Mucosa of rectum (tissue), 2 donors: ENCODE measurements at regions not wholly inside any gene's neighbourhood (a gene's known extent, or its start where the extent isn't known, plus 50 kb on each side); places are given as distances from the start of the nearest gene placed in this dataset.
"Not testable (repeated sequence)": the region's sequence is repeated elsewhere in the genome, so short reads cannot be mapped to it uniquely, and the experiment has no call there.

Source experiments
- H3K27ac ChIP-seq, 2 donors: one replicate each; pipeline ENCODE4 v1.7.0; 2013; ENCODE audit warnings: inconsistent platforms in 2 of 2, low read depth in 2 of 2, low read length in 2 of 2
- H3K27me3 ChIP-seq, 2 donors: one replicate each; pipeline ENCODE4 v1.7.0; 2013; ENCODE audit warnings: low read length in 2 of 2; ENCODE audit not compliant: control insufficient read depth in 2 of 2, insufficient read depth in 2 of 2
- H3K36me3 ChIP-seq, 2 donors: one replicate each; pipeline ENCODE4 v1.7.0; 2013; ENCODE audit warnings: low read length in 2 of 2; ENCODE audit not compliant: control insufficient read depth in 2 of 2, insufficient read depth in 2 of 2
- H3K4me1 ChIP-seq, 2 donors: one replicate each; pipeline ENCODE4 v1.7.0; 2013; ENCODE audit warnings: low read length in 2 of 2, mild to moderate bottlenecking in 1 of 2; ENCODE audit not compliant: control insufficient read depth in 2 of 2, insufficient read depth in 2 of 2
- H3K4me3 ChIP-seq, 2 donors: one replicate each; pipeline ENCODE4 v1.7.0; 2013; ENCODE audit warnings: low read length in 2 of 2
- H3K9ac ChIP-seq, 2 donors: one replicate each; pipeline ENCODE4 v1.7.0; 2013; ENCODE audit warnings: low read length in 2 of 2, low read depth in 1 of 2, mild to moderate bottlenecking in 1 of 2
- H3K9me3 ChIP-seq, 2 donors: one replicate each; pipeline ENCODE4 v1.7.0; 2013; ENCODE audit warnings: low read length in 2 of 2; ENCODE audit not compliant: control insufficient read depth in 2 of 2
- donor health status: healthy.
- donor health status: Normal muscosa, but diverticular disease.

DNA sequence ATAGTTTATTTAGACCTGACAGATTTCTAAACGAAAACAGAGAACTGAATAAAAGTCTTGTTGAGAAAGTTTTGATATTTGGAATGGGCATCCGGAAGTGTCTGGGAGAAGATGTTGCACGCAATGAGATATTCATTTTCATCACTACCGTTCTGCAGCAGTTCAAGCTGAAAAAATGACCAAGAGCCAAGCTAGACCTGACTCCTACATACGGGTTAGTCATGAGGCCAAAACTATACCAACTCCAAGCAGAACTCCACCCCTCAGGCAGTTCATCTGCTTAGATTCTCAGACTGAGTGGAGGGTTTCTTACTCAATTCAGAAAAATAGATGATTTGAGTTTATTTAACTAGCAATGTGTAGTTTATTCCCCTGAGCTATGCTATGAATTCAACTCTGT lies 95.4 kb upstream of the ANXA1 start:
- no peak overlapping the region for H3K4me3 ChIP-seq
- H3K27ac ChIP-seq: no peak overlapping the region
- no peaks in the 10 kb centered on the region for H3K4me1 ChIP-seq
- no peak overlapping the region for H3K9ac ChIP-seq
- no peaks in the 10 kb centered on the region for H3K27me3 ChIP-seq
- H3K9me3 ChIP-seq: no peaks in the 10 kb centered on the region
- H3K36me3 ChIP-seq: no peaks in the 10 kb centered on the region

DNA sequence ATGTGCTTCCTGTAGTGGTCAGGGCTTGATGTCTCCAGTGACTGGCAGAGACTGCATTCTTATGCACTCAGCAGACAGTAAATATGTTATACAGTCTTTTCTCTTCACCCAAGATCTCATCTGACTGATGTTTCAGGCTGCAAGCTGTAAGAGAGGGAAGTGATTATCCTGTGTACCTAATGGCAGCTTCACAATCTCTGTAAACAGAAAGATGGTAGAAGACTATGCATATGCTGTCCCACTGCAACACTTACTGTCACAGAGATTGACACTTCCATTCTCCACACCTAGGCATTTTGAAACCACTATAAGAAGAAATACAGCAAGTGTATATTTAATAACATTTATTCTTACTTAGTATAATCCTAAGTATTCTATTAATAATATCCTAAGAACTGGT lies 97.6 kb upstream of the ANXA1 start:
- Histone ChIP-seq H3K9ac (no peak overlapping the region), H3K4me3 (no peak overlapping the region), H3K36me3 (no peaks in the 10 kb centered on the region), H3K27ac (no peak overlapping the region), H3K9me3 (no peaks in the 10 kb centered on the region), H3K27me3 (no peaks in the 10 kb centered on the region), H3K4me1 (no peaks in the 10 kb centered on the region)

DNA sequence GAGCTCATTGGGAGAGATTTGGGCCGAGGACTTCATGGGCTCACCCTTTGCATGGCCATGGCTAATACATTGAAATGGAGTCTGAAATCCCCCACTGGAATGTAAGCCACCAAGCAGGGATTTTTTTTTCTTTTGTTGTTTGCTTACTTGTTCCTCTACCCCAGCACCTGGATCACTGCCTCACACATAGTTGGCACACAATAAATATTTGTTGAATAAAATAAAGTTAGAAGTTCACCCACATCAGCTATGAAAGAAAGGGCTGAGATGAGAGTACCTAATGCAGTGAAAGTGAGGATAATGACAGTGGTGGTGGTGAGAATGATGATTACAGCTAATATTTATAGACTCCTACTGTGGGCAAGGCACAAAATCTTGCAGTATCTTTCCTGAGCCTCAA lies 98.1 kb upstream of the ANXA1 start:
- Histone ChIP-seq H3K27me3 (no peaks in the 10 kb centered on the region), H3K4me3 (no peak overlapping the region), H3K36me3 (no peaks in the 10 kb centered on the region), H3K9me3 (no peaks in the 10 kb centered on the region), H3K4me1 (no peaks in the 10 kb centered on the region), H3K9ac (no peak overlapping the region), H3K27ac (no peak overlapping the region)

DNA sequence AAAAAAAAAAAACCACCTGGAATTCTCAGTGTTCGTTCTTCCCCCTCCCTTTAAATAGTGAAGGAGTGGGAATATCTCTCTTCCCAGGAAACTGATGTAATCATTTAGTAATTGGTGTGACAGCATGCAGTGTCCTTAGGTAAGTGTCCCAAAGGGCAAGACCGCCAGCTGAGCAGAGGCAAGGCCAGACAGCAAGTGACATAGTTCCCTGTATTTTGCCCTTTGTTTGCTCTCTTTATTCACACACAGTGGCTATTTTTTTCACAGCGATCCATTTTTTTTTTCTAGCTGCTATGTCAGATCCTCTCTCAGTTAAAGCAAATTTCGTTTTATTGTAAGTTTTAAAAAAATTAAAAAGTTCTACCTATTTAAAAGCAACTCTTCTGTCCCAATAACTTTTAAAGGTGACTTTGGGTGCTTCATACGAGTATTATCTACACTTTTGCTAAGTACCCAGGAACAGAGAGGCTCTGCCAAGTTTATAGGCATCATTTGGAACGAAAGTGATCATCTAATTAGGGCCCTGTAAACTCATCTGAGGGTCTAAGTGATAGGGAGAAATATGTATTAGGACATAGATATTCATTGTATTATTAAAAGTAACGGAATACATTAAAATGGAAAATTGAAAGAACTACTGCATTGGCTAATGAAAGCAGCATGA lies 98.2 kb upstream of the ALDH1A1 start:
- Histone ChIP-seq H3K4me1 (no peaks in the 10 kb centered on the region), H3K4me3 (no peak overlapping the region), H3K36me3 (no peaks in the 10 kb centered on the region), H3K27me3 (no peaks in the 10 kb centered on the region), H3K9ac (no peak overlapping the region), H3K9me3 (no peaks in the 10 kb centered on the region), H3K27ac (no peak overlapping the region)

DNA sequence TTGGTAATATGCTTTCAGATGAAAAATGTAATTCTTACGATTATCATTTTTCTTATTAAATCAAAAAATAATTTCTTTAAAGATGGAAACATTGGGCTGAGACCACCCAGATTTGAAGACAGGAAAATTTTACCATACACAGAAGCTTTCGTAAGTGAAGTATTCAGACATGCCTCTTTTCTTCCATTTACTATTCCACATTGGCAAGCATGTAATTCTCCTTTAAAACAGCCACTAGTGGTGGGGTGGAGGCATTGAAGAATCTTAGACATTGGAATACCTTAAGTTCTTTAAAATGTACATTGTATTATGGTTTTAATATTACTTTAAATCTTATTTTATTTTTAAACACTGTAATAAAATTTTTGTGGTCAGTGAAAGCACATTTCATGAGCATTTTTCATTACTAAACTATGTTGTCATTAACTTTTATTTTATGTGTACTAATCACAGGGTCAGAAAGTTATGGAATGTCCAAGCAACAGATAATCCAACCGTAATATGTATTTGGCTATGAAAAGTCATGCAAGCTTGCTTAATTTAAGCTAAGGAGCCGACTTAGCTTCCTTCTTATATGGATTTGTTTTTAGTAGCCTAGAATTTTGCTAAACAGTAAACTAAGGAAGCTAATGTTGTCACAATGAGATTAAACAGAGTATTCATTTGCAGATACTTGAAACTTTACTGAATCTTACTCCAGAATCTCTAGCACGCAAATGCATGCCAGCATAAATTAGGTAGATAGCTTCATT lies 97.4 kb upstream of the ALDH1A1 start:
- Histone ChIP-seq H3K27me3 (no peaks in the 10 kb centered on the region), H3K9me3 (no peaks in the 10 kb centered on the region), H3K4me3 (no peak overlapping the region), H3K36me3 (no peaks in the 10 kb centered on the region), H3K27ac (no peak overlapping the region), H3K4me1 (no peaks in the 10 kb centered on the region), H3K9ac (no peak overlapping the region)

DNA sequence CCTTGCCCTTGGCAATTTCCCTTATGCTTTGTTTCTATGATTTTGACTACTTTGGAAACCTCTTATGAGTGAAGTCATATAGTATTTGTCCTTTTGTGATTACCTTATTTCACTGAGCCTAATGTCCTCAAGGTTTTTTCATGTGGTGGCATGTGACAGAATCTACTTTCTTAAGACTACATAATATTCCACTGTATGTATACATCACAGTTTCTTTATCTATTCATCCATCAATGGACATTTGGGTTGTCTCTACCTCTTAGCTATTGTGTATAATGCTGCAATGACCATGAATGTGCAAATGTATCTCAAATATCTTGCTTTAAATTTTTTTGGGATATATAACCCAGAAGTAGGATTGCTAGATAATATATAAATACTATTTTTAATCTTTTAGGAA lies 96.4 kb upstream of the ALDH1A1 start:
- Histone ChIP-seq H3K9ac (no peak overlapping the region), H3K27ac (no peak overlapping the region), H3K9me3 (no peaks in the 10 kb centered on the region), H3K27me3 (no peaks in the 10 kb centered on the region), H3K4me3 (no peak overlapping the region), H3K36me3 (no peaks in the 10 kb centered on the region), H3K4me1 (no peaks in the 10 kb centered on the region)

DNA sequence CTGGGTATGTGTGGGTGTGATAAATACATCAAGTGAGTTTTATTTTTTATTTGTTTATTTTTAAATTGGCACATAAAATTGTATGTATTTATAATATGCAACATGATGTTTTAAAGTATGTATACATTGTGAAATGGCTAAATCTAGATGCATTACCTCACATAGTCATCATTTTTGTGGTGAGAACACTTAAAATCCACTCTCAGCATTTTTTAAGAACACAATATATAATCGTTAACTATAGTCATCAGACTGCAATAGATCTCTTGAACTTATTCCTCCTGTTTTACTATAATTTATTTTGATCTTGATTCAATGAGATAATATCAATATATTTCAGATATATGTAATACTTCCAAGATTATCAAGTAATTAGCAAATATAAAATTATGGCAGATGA lies 93.9 kb upstream of the ALDH1A1 start:
- H3K36me3 ChIP-seq: no peaks in the 10 kb centered on the region
- H3K9me3 ChIP-seq: no peaks in the 10 kb centered on the region
- H3K4me3 ChIP-seq: no peak overlapping the region
- H3K4me1 ChIP-seq: no peaks in the 10 kb centered on the region
- H3K9ac ChIP-seq: no peak overlapping the region
- no peak overlapping the region for H3K27ac ChIP-seq
- no peaks in the 10 kb centered on the region for H3K27me3 ChIP-seq

DNA sequence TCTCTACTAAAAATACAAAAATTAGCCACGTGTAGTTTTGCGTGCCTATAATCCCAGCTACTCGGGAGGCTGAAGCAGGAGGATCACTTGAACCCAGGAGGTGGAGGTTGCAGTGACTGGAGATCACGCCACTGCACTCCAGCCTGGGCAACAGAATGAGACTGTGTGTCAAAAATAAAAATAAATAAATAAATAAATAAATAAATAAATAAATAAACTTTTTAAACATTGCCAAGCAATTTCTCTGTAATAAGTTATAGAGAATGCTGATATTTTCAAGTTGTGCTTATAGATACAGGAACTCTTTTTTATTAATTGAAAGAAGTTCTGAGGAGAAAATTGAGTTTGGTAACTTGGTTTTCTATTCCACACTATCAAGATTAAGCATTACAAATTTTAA lies 91.9 kb upstream of the ALDH1A1 start:
- H3K27ac ChIP-seq, H3K9me3 ChIP-seq, H3K27me3 ChIP-seq, H3K4me3 ChIP-seq, H3K9ac ChIP-seq, H3K4me1 ChIP-seq, H3K36me3 ChIP-seq: not testable (repeated sequence)

DNA sequence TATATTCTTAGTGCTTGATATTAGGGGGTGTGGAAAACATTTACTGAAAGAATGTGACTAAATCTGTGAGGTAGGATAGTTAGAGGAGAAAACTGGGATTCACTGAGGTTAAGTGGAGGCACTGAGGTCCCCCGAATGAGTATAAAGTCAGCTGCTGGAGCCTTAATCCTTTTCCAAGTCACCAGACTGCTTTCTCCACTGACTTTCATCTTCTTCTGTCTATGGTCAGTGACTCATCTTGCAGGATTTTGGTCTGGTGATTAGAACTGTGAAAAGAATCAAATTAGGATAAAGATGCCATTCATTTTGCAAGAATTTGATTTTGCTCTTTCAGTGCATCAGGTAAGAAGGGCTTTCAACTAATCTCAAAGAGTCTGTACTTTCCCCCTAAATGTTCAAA lies 89.3 kb upstream of the ALDH1A1 start:
- H3K27me3 ChIP-seq: no peaks in the 10 kb centered on the region
- H3K4me3 ChIP-seq: no peak overlapping the region
- no peak overlapping the region for H3K27ac ChIP-seq
- no peak overlapping the region for H3K9ac ChIP-seq
- H3K4me1 ChIP-seq: no peaks in the 10 kb centered on the region
- H3K9me3 ChIP-seq: no peaks in the 10 kb centered on the region
- no peaks in the 10 kb centered on the region for H3K36me3 ChIP-seq

DNA sequence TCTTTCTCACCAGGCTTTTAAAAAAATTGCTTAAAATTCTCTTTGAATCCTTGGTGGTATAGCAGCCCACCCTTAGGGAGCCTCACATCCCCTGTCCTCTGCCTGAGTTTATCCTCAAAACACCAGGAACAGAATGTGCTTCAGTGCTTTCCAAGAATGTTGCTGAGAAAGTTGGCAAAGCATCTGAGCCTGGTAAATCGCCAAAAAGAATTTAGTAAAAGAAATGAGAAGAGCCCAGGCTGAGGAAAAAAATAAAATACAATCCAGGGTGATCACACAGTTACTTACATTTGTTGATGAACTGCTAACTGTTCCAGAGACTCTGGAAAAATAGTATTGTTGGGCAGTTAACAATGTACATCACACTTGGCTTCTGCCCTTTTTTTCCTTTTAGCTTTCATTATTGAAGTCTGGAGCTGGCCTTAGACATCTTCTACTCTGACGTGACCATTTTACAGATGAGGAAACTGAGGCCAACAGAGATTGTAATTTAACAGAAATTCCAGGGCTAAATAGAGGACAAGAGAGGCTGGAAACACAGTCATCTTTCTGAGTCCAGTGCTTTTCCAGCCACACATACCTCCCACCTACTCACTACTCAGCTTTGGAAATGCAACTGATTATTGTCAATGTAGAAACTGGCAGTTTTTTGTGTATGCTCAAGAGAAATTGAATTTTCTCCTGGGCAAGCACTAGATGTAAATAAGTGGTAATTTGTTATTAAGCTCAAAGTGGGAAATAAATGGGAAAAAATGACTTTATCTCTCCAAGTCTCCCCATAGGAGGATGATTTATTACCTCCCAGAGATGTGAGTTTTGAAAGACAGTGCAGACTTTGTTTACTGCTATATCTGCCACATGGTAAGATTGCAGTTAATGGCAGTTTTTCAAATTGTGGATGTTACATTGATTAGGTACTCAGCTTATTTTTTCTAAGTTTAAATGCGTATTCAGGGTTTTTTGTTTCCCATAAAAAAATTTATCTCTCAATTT lies 86.7 kb upstream of the ALDH1A1 start:
- Histone ChIP-seq H3K9ac (no peak overlapping the region), H3K9me3 (no peaks in the 10 kb centered on the region), H3K27ac (peak overlapping the region in 1 of 2 donors; percentile 69), H3K4me3 (no peak overlapping the region), H3K4me1 (no peaks in the 10 kb centered on the region), H3K27me3 (no peaks in the 10 kb centered on the region), H3K36me3 (no peaks in the 10 kb centered on the region)
